Panc1 (cell line): ENCODE measurements at regions not wholly inside any gene's neighbourhood (a gene's known extent, or its start where the extent isn't known, plus 50 kb on each side); places are given as distances from the start of the nearest gene placed in this dataset.

Experiments used
- CTCF ChIP-seq: fragments of 450-650 bp; IDR thresholded peaks from 2 replicates; pipeline ENCODE4 v1.5.1; 2017; ENCODE audit warnings: mild to moderate bottlenecking
- POLR2AphosphoS5 ChIP-seq: IDR thresholded peaks from 2 replicates; pipeline ENCODE4 v1.6.1; 2012; ENCODE audit warnings: mild to moderate bottlenecking, low read depth, low read length, moderate library complexity
- SIN3A ChIP-seq: IDR thresholded peaks from 2 replicates; pipeline ENCODE4 v1.6.1; 2012; ENCODE audit warnings: low read depth, mild to moderate bottlenecking, low read length, moderate library complexity, borderline replicate concordance; ENCODE audit not compliant: insufficient read depth
- TCF7L2 ChIP-seq: IDR thresholded peaks from 2 replicates; pipeline ENCODE4 v1.6.1; 2011; ENCODE audit warnings: mild to moderate bottlenecking, low read depth, low read length, inconsistent platforms

- TF ChIP-seq CTCF (no peak), SIN3A (no peak), POLR2AphosphoS5 (no peak), TCF7L2 (no peak)
Observed at GRCh38 chr4:130574215-130574614, 1478.3 kb downstream of the C4orf33 start.
